ENCODE measurements at regions not wholly inside any gene's neighbourhood (a gene's known extent, or its start where the extent isn't known, plus 50 kb on each side); places are given as distances from the start of the nearest gene placed in this dataset.

DNA sequence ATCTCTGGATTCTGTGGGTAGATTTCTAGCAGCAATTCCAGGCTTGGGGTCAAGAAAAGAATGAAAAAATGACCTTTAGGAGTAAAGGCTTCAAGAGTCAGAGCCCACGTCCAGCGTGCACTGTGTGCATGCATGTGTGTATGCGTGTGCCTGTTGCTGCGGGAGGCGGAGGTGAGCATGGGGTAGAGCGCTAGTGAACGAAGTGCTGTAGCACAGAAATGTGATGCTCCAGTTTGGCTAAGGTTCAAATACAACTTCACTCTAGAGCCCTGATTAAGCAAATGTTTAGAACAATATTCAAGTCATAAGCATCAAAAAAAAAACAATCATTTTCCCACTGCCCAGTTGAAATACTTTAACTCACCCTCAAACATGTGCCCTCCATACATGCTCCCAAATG is 403.9 kb downstream of the ZNF608 start:
- no peak overlapping the region for H3K27ac ChIP-seq (ENCODE audit: low read depth, low read length)
- H3K79me1 ChIP-seq (ENCODE audit: low read depth, low read length): no peaks in the 10 kb centered on the region
- DNase-seq (ENCODE audit: low read depth in 1 of 2, low spot score in 2 of 2) (no peak), FAIRE-seq (no peak)
- no peak overlapping the region for H2AFZ ChIP-seq (ENCODE audit: low read length)
- H3K9me3 ChIP-seq (ENCODE audit: insufficient read depth in 2 of 2, low read depth in 1 of 2, low read length in 1 of 2): no peaks in the 10 kb centered on the region
- no peak overlapping the region for H4K8ac ChIP-seq (ENCODE audit: extremely low read depth, insufficient read depth, low read length)
- H3K79me2 ChIP-seq (ENCODE audit: control insufficient read depth in 1 of 2, insufficient read depth in 2 of 2, low read length in 2 of 2): no peaks in the 10 kb centered on the region
- H2BK20ac ChIP-seq (ENCODE audit: low read length): no peak overlapping the region
- no peak for TF ChIP-seq SP2 (IDR thresholded peaks at IDR 0.05; ENCODE audit: low read length)
- no peak overlapping the region for H4K5ac ChIP-seq (ENCODE audit: insufficient read length, low read depth, low read length)
- no peaks in the 10 kb centered on the region for H3K27me3 ChIP-seq (replicated peaks in 1 of 4; ENCODE audit: control insufficient read depth in 3 of 4, extremely low read depth in 1 of 4, insufficient read depth in 3 of 4, low read length in 3 of 4)
- CTCF ChIA-PET (ENCODE audit: partially characterized antibody): interaction anchor here (0.5 kb wide), 1 partner anchor 67 kb away, joined by 3 read pairs; no protein-coding TSS in a partner anchor
- no peaks in the 10 kb centered on the region for H3K36me3 ChIP-seq (ENCODE audit: control insufficient read depth in 2 of 4, insufficient read depth in 4 of 4, low read length in 3 of 4)
- no peak overlapping the region for H2BK15ac ChIP-seq (ENCODE audit: low read length)
- H3K9ac ChIP-seq (replicated peaks in 1 of 4; ENCODE audit: extremely low read depth in 1 of 4, low read depth in 3 of 4, low read length in 3 of 4): no peak overlapping the region
- H3K23ac ChIP-seq (ENCODE audit: insufficient read length): no peak overlapping the region
- H4K20me1 ChIP-seq (replicated peaks in 1 of 2; ENCODE audit: control insufficient read depth in 1 of 2, insufficient read depth in 2 of 2, low read length in 2 of 2): no peaks in the 10 kb centered on the region
- H3K56ac ChIP-seq (replicated peaks; ENCODE audit: insufficient read length, low read depth, low read length): no peak overlapping the region
- no peak overlapping the region for H3K4me3 ChIP-seq (ENCODE audit: extremely low read depth in 1 of 4, insufficient read depth in 2 of 4, low read depth in 3 of 4, low read length in 4 of 4)
- no peak overlapping the region for H2BK5ac ChIP-seq (ENCODE audit: low read depth, low read length)
- no peak overlapping the region for H2BK12ac ChIP-seq (ENCODE audit: low read depth, low read length)
- 96% methylated on average over 7 of the region's 7 CpGs; no CpG with 5 or more reads in 1 of the 2 experiments for WGBS, 2 experiments (ENCODE audit: extremely low coverage in 1 of 2, insufficient coverage in 1 of 2, insufficient read length in 1 of 2, insufficient replicate concordance in 2 of 2, low coverage in 1 of 2, low lambda C conversion rate in 2 of 2, missing lambda C conversion rate in 1 of 2)
- H2BK120ac ChIP-seq (replicated peaks; ENCODE audit: low read depth, low read length): no peak overlapping the region
- H3K23me2 ChIP-seq (ENCODE audit: low read depth, low read length): no peaks in the 10 kb centered on the region
- POLR2A ChIA-PET (ENCODE audit: partially characterized antibody): no interaction called here
- H3K18ac ChIP-seq (ENCODE audit: extremely low read depth, low read length): no peak overlapping the region
- no peak overlapping the region for H3K4me2 ChIP-seq (ENCODE audit: insufficient read depth in 1 of 2, low read depth in 2 of 2, low read length in 2 of 2)
- H4K91ac ChIP-seq (replicated peaks; ENCODE audit: insufficient read length, low read length): no peak overlapping the region
- H3K4ac ChIP-seq (replicated peaks; ENCODE audit: insufficient read length, low read depth, low read length): no peak overlapping the region
- no peak overlapping the region for H2AK5ac ChIP-seq (ENCODE audit: low read depth, low read length)
- no peak overlapping the region for H3K14ac ChIP-seq (ENCODE audit: insufficient read length)
- H3K4me1 ChIP-seq (replicated peaks in 1 of 4; ENCODE audit: control insufficient read depth in 3 of 4, insufficient read depth in 4 of 4, low read length in 3 of 4): no peaks in the 10 kb centered on the region

Measured in H1 (cell line).